ENCODE measurements at regions not wholly inside any gene's neighbourhood (a gene's known extent, or its start where the extent isn't known, plus 50 kb on each side); places are given as distances from the start of the nearest gene placed in this dataset.

DNA sequence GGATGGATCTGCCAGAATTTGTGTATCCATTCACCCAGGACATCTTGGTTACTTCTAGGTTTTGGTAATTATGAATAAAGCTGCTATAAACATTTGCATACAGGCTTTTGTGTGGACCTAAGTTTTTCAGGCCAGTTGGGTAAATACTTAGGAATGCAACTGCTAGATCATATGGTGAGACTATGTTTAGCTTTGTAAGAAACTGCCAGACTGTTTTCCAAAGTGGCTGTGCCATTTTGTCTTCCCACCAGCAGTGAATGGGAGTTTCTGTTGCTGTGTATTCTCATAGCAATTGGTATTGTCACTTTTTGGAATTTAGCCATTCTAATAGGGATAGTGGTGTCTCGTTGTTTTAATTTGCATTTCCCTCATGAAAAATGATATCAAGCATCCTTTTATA is 133.0 kb downstream of the KIF26A start:
- H4K20me1 ChIP-seq (ENCODE audit: insufficient read depth): no peaks in the 10 kb centered on the region
- H3K9me2 ChIP-seq (ENCODE audit: insufficient read depth): no peaks in the 10 kb centered on the region
- H3K4me3 ChIP-seq (replicated peaks in 1 of 2; ENCODE audit: low read depth in 1 of 2, low read length in 2 of 2): no peak overlapping the region
- ATAC-seq (no peak), DNase-seq (ENCODE audit: low read depth, low spot score) (no peak)
- TF ChIP-seq POLR2A (IDR thresholded peaks at IDR 0.05; ENCODE audit: borderline replicate concordance, extremely low read depth, insufficient read depth, insufficient read length) (no peak), FOSL1 (IDR thresholded peaks at IDR 0.05; ENCODE audit: low read depth) (no peak), SRF (IDR thresholded peaks at IDR 0.05; ENCODE audit: low read depth) (no peak), SIN3A (IDR thresholded peaks at IDR 0.05; ENCODE audit: low read depth) (no peak), EZH2phosphoT487 (IDR thresholded peaks at IDR 0.05; ENCODE audit: borderline replicate concordance) (no peak), ELF1 (IDR thresholded peaks at IDR 0.05; ENCODE audit: borderline replicate concordance, low read depth) (no peak), ZFX (IDR thresholded peaks at IDR 0.05) (no peak), ZNF274 (IDR thresholded peaks at IDR 0.05; ENCODE audit: low read depth, low read length) (no peak), CEBPB (IDR thresholded peaks at IDR 0.05; ENCODE audit: low read depth) (no peak)
- TF ChIP-seq, protein P1, sequence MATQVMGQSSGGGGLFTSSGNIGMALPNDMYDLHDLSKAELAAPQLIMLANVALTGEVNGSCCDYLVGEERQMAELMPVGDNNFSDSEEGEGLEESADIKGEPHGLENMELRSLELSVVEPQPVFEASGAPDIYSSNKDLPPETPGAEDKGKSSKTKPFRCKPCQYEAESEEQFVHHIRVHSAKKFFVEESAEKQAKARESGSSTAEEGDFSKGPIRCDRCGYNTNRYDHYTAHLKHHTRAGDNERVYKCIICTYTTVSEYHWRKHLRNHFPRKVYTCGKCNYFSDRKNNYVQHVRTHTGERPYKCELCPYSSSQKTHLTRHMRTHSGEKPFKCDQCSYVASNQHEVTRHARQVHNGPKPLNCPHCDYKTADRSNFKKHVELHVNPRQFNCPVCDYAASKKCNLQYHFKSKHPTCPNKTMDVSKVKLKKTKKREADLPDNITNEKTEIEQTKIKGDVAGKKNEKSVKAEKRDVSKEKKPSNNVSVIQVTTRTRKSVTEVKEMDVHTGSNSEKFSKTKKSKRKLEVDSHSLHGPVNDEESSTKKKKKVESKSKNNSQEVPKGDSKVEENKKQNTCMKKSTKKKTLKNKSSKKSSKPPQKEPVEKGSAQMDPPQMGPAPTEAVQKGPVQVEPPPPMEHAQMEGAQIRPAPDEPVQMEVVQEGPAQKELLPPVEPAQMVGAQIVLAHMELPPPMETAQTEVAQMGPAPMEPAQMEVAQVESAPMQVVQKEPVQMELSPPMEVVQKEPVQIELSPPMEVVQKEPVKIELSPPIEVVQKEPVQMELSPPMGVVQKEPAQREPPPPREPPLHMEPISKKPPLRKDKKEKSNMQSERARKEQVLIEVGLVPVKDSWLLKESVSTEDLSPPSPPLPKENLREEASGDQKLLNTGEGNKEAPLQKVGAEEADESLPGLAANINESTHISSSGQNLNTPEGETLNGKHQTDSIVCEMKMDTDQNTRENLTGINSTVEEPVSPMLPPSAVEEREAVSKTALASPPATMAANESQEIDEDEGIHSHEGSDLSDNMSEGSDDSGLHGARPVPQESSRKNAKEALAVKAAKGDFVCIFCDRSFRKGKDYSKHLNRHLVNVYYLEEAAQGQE (IDR thresholded peaks at IDR 0.05; ENCODE audit: low read depth): no peak
- TF ChIP-seq, protein P2, sequence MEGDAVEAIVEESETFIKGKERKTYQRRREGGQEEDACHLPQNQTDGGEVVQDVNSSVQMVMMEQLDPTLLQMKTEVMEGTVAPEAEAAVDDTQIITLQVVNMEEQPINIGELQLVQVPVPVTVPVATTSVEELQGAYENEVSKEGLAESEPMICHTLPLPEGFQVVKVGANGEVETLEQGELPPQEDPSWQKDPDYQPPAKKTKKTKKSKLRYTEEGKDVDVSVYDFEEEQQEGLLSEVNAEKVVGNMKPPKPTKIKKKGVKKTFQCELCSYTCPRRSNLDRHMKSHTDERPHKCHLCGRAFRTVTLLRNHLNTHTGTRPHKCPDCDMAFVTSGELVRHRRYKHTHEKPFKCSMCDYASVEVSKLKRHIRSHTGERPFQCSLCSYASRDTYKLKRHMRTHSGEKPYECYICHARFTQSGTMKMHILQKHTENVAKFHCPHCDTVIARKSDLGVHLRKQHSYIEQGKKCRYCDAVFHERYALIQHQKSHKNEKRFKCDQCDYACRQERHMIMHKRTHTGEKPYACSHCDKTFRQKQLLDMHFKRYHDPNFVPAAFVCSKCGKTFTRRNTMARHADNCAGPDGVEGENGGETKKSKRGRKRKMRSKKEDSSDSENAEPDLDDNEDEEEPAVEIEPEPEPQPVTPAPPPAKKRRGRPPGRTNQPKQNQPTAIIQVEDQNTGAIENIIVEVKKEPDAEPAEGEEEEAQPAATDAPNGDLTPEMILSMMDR (IDR thresholded peaks at IDR 0.05 in 2 of 3, conservative IDR thresholded peaks at IDR 0.05 in 1 of 3; ENCODE audit: borderline replicate concordance in 1 of 3, insufficient read depth in 1 of 3, low read depth in 2 of 3, low read length in 2 of 3): no peak
- TF ChIP-seq, protein P3, sequence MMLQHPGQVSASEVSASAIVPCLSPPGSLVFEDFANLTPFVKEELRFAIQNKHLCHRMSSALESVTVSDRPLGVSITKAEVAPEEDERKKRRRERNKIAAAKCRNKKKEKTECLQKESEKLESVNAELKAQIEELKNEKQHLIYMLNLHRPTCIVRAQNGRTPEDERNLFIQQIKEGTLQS (IDR thresholded peaks at IDR 0.05): no peak
- H2AFZ ChIP-seq (ENCODE audit: low read depth, low read length, poor library complexity, severe bottlenecking): no peak overlapping the region
- no peak overlapping the region for H3K27ac ChIP-seq (ENCODE audit: low read depth, low read length)
- H3K4me1 ChIP-seq (ENCODE audit: control insufficient read depth in 1 of 2, insufficient read depth in 2 of 2, low read length in 2 of 2): peaks cover 6 to 10% of the 10 kb centered on the region in 2 experiments
- H3K4me2 ChIP-seq (ENCODE audit: low read length): no peak overlapping the region
- ChIA-PET RAD21 (ENCODE audit: low non-redundant PET in 1 of 2, low total read pairs in 2 of 2, uncharacterized antibody in 2 of 2, unreplicated experiment in 2 of 2) (no interaction called here), CTCF (no interaction called here), POLR2A (no interaction called here)
- H3K27me3 ChIP-seq (ENCODE audit: insufficient read depth, low read length): no peaks in the 10 kb centered on the region
- H3K36me3 ChIP-seq (ENCODE audit: control insufficient read depth in 1 of 2, insufficient read depth in 2 of 2, low read length in 2 of 2): no peaks in the 10 kb centered on the region
- H3K9ac ChIP-seq (ENCODE audit: low read length): no peak overlapping the region
- no TSS peak for BruUV-seq (replicated peaks)
- no peaks in the 10 kb centered on the region for H3K79me2 ChIP-seq (ENCODE audit: insufficient read depth, low read length)
- intact Hi-C loops (cut with micrococcal nuclease): no loop called here
- H3K9me3 ChIP-seq (ENCODE audit: control insufficient read depth in 1 of 2, insufficient read depth in 1 of 2, low read depth in 1 of 2, low read length in 2 of 2): no peaks in the 10 kb centered on the region
